ENCODE measurements at regions not wholly inside any gene's neighbourhood (a gene's known extent, or its start where the extent isn't known, plus 50 kb on each side); places are given as distances from the start of the nearest gene placed in this dataset.

- in situ Hi-C loops (cut with HindIII; ENCODE audit: low sequenced_read_pairs): no loop called here
Observed at GRCh38 chr4:159496248-159496647, 393.4 kb downstream of the RAPGEF2 start.

- in situ Hi-C loops (cut with HindIII; ENCODE audit: low sequenced_read_pairs): no loop called here
Observed at GRCh38 chr4:159497936-159498335, 395.1 kb downstream of the RAPGEF2 start.

GRCh38 chr4:159498446-159499115 lies 395.7 kb downstream of the RAPGEF2 start:
- in situ Hi-C loops (cut with HindIII; ENCODE audit: low sequenced_read_pairs): no loop called here

DNA sequence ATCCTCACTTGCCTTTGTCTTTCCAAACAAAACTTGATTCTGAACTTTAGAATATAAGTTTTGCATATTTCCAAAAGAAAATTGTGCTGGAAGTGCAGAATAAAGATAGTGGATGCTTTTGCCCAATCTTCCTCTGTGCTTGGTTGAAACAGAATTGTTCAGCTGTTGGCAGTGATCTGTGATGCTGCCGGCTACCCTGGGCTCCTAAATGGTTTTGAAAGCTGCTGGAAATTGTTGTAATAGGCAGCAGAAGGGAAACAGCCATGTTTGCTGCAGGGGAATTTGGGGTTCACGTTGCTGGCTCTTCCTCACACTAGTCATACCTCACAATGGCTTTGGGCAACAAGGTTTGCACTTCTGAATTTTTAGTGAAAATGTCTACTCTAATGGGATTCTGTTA lies 398.0 kb downstream of the RAPGEF2 start:
- in situ Hi-C loops (cut with HindIII; ENCODE audit: low sequenced_read_pairs): no loop called here

DNA sequence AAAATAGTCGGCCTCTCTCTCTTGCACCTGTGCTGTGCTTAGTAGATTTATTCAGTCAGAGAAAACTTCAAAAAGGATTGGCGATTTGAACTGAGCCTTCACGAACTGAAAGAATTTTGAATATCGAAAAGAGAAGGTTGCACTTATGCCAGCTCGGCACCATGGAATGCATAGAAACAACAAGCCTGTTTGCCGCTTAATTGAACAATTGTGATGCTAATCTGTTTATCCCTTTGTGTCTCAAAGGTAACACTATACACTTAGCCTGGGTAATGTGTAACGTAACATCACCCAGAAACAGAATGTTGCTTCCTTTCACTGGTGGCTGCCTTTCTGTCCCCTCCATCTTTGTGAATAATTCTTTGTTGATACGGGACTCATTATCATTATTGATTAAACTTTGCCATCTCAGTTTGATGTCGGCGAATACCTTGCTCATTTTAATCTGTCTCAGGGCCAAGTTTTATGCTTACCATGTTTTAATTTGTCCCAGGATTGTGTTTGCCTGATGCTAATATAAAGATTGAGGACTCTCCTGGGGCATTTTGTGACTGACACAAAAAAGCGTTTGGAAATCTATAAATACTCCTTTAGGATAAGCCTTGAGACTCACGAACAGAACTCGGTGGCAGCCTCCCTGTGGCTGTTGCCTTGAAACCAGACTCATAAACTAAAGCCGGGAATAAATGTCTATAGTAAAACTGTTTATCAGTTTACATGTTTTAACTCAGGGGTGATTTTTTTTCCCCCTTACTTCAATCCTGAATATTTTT lies 400.5 kb downstream of the RAPGEF2 start:
- in situ Hi-C loops (cut with HindIII; ENCODE audit: low sequenced_read_pairs): no loop called here

DNA sequence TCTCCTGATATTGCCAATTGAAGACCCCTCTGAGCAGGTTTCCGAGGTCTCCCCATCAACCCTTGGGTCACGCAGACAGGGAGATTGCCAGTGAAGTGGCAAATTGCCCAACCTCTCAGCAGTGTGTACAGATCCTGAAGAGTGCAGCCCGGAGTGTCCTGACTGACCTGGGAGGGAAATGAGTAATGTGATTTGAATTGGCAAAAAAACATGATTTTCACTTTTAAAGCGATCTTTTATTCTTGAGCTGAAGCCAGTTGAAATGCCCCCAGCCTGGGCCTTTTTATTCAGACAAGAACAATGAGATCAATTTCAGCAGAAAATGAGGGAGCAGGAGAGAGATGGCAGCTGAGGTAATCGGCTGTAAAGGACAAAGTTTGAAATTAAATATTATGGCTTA lies 401.8 kb downstream of the RAPGEF2 start:
- in situ Hi-C loops (cut with HindIII; ENCODE audit: low sequenced_read_pairs): no loop called here

DNA sequence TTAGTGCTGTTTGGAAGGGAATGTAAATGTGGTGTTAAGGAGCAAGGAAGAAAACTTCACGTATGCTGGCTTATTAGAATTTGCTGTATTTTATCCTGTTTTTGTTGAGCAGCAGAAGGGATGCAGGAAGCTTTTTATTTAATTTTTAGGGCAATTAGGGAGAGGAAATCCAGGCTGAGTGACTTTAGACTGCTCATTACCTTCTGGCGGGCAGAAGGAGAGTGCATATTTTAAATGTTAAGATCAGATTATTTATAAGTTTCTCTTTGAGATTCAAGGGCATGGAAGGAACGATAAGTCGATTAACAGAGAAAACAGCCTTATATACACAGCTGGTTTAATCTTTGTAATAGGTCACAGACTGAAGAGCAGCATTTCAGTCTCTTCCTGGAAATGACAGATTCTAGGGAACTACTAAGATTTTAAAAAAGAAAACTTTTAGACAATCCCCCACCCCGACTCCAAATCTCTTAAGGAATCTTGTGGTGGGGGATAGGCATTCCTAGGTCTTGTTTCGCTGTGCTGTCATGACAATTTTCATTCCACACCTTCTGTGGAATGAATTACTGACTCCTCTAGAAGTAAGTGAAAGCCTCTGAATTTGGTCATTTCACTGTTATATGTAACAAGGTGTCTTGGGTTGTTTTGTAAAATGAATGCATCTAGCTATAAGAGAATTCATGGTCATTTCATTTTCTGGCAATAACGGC lies 402.5 kb downstream of the RAPGEF2 start:
- in situ Hi-C loops (cut with HindIII; ENCODE audit: low sequenced_read_pairs): no loop called here

DNA sequence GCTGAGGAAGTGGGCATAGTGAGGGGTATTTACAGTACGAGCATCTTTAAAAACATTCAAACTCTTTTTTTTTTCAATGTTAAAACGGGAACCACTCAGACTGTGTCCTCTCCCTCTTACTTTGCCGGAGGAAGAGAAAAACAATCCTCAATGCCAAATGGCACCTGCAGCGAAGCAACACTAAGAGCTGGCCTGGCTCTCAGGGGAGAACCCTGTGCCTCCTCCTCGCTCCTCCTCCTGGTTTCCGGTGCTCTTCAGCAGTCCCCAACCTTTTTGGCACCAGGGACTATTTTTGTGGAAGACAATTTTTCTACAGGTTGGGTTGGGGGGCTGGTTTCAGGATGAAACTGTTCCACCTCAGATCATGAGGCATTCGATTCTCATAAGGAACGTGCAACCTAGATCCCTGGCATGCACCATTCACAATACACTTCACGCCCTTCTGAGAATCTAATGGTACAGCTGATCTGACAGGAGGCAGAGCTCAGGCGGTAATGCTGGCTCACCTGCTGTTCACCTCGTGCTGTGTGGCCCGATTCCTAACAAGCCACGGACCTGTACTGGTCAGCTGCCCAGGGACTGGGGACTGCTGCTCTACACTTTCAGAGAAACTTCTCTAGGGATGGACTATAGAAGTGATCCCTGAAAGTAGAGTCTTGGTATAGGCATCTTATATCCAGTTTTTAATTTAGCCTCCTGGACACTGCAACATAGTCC lies 404.1 kb downstream of the RAPGEF2 start:
- in situ Hi-C loops (cut with HindIII; ENCODE audit: low sequenced_read_pairs): no loop called here

DNA sequence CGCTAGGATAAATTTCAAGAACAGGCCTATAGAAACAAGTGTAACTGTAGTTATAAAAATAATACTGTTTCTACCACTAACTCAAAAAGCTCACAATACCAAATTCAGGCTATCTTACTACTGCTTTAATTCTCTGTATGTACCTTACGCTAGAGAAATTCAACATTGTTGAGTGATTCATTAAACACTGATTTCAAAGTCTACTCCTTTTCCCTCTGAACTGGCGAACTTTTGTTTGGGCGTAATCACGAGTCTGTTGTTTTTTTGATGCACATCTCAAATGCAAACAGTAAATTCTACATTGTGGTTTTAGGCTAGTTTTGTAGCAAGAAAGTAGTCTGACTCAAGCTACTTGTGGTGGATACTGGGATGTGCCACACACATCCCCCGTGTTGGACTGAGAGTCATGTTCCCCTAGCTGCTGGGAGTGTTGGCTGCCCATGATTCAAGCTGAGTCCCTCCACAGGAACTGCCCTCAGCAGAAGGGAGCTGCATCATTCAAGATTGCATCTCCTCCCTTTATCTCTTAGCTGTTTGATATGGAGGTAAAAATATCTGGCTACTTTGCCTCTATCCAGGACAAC lies 406.1 kb downstream of the RAPGEF2 start:
- in situ Hi-C loops (cut with HindIII; ENCODE audit: low sequenced_read_pairs): no loop called here

- in situ Hi-C loops (cut with HindIII; ENCODE audit: low sequenced_read_pairs): no loop called here
Observed at GRCh38 chr4:159512348-159512747, 409.5 kb downstream of the RAPGEF2 start.

DNA sequence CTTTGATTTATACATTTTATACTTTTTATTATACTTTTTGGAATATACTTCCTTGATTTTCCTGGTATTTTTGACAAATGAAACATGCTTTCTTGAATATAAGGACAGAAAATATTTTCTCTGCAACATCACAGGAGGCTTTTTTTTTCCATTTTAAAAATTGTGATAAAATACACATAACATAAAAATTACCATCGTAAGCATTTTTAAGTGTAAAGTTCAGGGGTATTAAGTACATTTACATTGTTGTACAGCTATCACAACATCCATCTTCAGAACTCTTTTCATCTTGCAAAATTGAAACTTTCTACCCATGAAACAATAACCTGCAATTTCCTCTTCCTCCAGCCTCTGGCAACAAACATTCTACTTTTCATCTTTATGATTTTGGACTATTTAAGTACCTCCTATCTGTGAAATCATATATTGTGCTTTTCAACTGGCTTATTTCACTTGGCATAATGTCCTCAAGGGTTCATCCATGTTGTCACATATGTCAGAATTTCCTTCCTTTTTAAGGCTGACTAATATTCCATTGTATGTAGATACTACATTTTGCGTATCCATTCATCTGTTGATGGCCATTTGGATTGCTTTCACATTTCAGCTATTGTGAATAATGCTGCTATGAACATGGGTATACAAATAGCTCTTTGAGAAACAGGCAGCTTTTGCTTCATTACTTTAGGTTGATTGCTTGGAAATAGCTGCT lies 412.6 kb downstream of the RAPGEF2 start:
- in situ Hi-C loops (cut with HindIII; ENCODE audit: low sequenced_read_pairs): no loop called here

- in situ Hi-C loops (cut with HindIII; ENCODE audit: low sequenced_read_pairs): no loop called here
Observed at GRCh38 chr4:159516556-159517140, 413.8 kb downstream of the RAPGEF2 start.

GRCh38 chr4:159520074-159520473 lies 417.2 kb downstream of the RAPGEF2 start:
- in situ Hi-C loops (cut with HindIII; ENCODE audit: low sequenced_read_pairs): no loop called here

DNA sequence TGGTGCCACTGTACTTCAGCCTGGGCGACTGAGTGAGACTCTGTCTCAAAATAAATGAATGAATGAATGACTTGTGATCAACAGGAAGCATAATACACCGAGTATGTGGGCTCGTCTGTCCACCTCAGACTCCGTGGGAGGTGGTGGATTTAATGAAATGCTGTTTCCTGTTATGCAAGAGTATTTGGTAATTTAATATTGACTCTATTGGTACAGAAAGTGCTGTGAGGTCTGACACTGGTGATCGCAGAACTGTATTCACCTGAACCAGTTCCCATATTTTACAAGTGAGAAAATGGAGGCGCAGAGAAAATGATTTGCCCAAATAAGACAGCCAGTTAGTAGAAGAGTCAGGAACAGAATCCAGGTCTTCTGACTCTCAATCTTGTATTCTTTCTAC lies 423.3 kb downstream of the RAPGEF2 start:
- in situ Hi-C loops (cut with HindIII; ENCODE audit: low sequenced_read_pairs): no loop called here

DNA sequence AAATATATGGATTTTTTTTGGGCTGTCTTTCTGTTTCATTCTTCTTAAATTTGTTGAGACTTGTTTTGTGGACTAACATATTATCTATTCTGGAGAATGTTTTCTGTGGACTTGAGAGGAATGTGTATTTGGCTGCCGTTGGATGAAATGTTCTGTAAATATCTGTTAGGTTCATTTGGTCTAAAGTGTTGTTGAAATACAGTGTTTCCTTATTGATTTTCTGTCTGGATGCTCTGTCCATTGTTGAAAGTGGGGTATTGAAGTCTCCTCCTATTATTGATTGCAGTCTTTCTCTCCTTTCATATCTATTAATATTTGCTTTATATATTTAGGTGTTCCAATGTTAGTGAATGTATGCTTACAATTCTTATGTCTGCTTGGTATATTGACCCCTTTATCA lies 431.8 kb downstream of the RAPGEF2 start:
- in situ Hi-C loops (cut with HindIII; ENCODE audit: low sequenced_read_pairs): no loop called here

DNA sequence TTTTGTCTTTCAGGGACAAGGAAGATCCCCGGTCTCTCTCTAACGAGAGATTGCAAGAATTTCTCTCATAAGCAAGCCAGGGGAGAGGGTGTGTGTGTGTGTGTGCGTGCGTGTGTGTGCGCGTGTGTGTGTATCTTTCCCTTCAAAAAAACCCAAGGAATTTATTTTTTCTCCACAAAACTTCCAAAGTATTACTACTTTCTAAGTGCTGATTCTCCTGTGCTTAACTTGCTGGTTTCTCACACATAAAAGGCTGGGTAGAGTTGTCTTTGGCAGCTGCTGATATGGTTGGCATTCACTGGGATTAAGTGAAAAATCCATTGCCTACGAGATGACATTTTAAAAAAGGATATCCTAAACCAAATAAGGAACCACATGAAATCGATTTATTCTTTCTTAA lies 435.7 kb downstream of the RAPGEF2 start:
- in situ Hi-C loops (cut with HindIII; ENCODE audit: low sequenced_read_pairs): no loop called here

DNA sequence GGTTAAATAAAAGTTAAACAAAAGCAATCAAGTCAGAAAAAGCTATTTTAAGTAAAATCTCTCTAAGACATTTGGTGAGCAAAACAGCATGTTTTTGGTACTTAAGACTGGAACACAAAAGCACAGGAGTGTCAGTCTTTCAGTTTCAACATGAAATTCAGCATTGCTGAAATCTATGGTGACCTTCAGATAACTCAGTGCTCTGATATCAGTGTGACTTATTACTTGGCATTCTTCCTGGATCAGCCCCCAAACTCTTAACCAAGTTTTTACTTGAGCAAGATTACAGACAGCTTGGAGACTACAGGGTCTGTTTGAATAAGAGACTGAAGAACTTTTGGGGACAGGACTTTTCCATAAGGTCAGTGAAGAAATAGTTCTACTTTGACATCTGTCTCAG lies 437.2 kb downstream of the RAPGEF2 start:
- in situ Hi-C loops (cut with HindIII; ENCODE audit: low sequenced_read_pairs): no loop called here

- in situ Hi-C loops (cut with HindIII; ENCODE audit: low sequenced_read_pairs): no loop called here
Observed at GRCh38 chr4:159540501-159540900, 437.6 kb downstream of the RAPGEF2 start.

DNA sequence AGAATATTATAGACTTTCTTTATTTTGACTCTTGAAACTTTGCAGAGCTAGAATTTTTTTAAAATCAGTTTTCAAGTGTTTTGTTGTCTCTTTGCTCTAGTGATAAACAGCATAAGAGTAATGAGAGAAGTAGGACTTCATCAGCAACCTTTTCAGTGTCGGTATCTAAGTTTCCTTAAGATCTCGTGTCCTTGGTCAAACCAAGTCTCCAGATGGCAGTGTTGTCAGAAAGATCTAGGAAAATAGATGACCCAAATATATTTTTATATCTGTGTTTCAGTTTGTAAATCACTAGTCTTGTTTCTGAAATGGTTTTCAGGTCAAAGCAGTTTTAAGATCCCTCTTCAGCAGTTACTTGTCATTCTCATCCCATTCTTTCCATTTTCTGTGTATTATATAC lies 438.3 kb downstream of the RAPGEF2 start:
- in situ Hi-C loops (cut with HindIII; ENCODE audit: low sequenced_read_pairs): no loop called here

DNA sequence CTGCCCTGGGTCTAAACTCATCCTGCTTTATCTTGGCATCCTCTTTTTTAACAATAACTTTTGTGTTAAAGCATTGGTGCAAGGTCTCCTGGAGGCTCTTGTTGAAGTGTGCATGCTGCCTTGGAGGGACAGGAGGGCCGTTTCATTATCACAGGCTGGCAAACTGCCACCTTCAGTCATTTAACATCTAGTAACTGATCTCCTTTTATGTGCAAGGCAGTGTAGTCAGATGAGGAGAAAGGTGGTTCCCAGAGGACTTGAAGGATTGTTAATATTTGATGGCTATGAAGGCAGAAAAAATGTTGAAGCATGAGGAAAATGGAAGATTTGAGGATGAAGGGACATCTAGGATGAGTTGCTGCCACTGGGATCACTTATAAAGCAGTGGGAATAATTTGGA lies 439.4 kb downstream of the RAPGEF2 start:
- in situ Hi-C loops (cut with HindIII; ENCODE audit: low sequenced_read_pairs): no loop called here

Measured in endothelial cell of hepatic sinusoid (primary cell).